ENCODE measurements at regions not wholly inside any gene's neighbourhood (a gene's known extent, or its start where the extent isn't known, plus 50 kb on each side); places are given as distances from the start of the nearest gene placed in this dataset.

DNA sequence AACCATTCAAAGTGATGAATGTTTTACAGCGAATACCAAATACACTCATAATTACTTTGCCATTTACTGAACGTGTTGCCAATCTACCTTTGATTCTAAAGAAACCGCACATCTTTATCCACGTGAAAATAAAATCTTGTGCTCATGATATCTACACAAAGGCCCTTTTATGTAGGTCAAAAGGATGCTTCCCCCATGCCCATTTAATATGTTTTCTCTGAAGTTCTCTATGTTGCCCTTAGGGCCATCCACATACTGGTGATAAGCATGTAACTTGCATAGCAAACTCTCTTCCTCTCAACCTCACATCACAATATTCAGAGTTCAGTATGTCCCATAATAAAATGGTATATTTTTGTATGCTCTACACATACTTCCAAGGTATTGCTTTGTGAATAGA is 380.0 kb upstream of the FIGN start:
- DNase-seq (ENCODE audit: low spot score), result no peak
- intact Hi-C loops (cut with DNase I), result no loop called here

DNA sequence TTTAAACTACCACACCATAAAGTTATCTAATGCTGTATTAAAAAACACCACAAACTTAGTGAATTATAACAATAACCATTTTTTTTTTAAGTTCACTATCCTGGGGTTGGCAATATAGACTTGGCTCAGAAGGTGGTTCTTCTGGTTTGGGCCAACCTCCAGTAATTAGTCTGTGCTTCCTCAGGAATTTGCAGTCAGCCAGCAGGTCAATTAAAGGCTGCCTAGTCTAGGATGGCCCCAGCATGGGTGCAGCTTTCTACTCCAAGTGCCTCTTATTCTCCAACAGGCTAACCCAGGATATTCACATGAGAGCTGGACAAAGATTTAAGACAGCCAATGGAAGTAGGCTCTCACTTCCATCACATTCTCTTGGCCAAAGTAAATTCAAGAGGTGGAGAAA is 379.1 kb upstream of the FIGN start:
- intact Hi-C loops (cut with DNase I), result no loop called here

DNA sequence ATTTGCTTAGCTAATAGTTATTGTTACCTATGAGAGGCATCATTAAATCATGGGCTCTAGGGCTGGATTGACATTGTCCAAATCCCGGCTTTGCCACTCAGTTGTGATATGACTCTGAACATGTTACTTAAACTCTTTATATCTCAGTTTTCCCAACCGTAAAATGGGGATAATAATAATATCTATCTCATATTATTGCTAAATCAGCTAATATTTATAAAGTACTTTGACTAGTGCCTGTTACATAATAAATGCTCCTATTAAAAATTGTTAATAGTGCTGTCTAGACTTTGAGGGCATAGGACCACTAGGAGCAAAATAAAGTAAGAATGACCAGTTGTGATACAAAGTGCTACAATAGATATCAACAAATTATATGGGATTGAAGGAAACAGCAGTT is 376.3 kb upstream of the FIGN start:
- intact Hi-C loops (cut with DNase I), result no loop called here
- no peak for DNase-seq (ENCODE audit: low spot score)

More for the DNA sequence above, 379.1 kb upstream of the FIGN start:
- no peak for DNase-seq (ENCODE audit: low spot score)

DNA sequence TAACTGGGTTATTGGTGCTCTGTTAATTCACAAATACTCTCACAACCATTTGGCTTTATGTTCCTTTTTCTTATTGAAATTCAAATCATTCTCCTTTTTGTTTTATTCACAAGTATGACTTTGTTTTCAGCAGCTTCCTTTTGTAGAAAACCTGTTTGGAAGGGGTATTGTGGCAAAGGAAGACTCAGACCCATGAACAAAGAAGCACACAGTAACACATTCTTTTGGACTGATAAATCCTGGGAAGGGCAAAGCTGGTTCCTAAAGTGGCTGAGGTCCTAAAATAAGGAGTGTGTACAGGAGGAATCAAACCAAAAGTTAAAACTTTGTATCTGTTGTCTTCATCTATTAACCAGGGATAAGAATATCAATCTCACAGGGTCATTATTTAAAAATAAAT is 374.7 kb upstream of the FIGN start:
- intact Hi-C loops (cut with DNase I), result no loop called here

DNA sequence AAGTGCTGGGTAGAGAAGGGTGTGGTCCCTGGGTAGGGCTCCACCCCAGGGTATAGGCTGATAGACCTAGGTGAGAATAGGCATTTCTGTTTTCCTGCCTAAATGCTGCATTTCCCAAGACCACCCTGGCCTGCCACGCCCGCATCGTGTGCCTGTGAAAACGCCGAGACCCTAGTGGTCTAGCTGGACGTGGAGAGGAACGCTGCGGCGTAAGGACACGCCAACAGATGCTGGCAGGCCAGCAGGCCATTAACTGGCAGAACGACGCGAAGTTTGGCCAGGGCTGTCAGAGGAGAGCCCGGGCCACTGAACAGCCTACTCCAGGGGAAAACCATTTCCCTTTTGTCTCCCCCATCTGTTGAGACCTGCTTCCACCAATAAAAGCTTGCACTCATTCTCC is 373.2 kb upstream of the FIGN start:
- DNase-seq (ENCODE audit: low spot score), result no peak
- intact Hi-C loops (cut with DNase I), result no loop called here

More for the DNA sequence above, 374.7 kb upstream of the FIGN start:
- no peak for DNase-seq (ENCODE audit: low spot score)

DNA sequence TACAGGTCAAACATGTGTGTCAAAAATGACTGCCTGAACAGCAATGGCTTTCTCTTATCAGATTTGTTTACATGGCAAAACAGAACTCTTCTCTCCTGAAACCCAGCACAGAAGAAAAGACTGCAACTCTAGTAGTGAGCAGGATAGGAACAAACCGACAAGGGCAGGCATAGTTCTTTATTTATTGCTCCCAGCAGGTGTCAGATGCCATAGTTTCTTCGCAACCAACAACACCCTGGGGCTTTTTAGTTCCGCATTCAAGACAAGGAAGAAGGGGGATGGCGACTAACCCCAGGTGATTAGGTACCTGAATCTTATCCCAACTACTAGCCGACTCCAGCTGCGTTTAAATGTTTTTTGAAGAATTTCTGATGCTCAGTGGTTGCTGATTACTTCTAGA is 367.5 kb upstream of the FIGN start:
- intact Hi-C loops (cut with DNase I), result no loop called here
- DNase-seq (ENCODE audit: low spot score), result no peak

GRCh38 chr2:164102366-164102765 is 366.6 kb upstream of the FIGN start:
- no peak for DNase-seq (ENCODE audit: low spot score)
- intact Hi-C loops (cut with DNase I), result no loop called here

GRCh38 chr2:164091673-164092072 is 355.9 kb upstream of the FIGN start:
- intact Hi-C loops (cut with DNase I), result no loop called here
- DNase-seq (ENCODE audit: low spot score), result no peak

- DNase-seq (ENCODE audit: low spot score), result no peak
- intact Hi-C loops (cut with DNase I), result no loop called here
Measured at GRCh38 chr2:164090533-164090932, 354.7 kb upstream of the FIGN start.

DNA sequence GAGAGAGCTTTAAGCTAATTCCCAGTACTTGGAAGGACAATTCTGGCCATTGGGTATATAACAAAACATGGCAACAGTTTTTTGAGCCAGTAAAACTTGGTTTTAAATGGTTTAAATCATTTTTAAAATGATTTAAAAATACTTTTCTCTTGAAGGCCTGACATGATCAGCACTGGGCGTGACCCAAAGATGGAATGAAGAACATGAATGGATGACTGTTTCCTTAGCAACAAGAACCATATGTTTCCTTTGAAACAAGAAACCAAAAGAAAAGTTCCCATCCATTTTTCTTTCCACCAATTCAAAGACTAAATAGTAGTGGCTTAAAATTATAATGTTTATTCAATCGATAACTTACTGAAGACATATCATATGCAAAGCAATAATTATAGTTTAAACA is 348.3 kb upstream of the FIGN start:
- DNase-seq (ENCODE audit: low spot score), result no peak
- intact Hi-C loops (cut with DNase I), result no loop called here

- DNase-seq (ENCODE audit: low spot score), result no peak
- intact Hi-C loops (cut with DNase I), result no loop called here
Measured at GRCh38 chr2:164080486-164080885, 344.7 kb upstream of the FIGN start.

- DNase-seq (ENCODE audit: low spot score), result no peak
- intact Hi-C loops (cut with DNase I), result no loop called here
Measured at GRCh38 chr2:164079258-164079657, 343.4 kb upstream of the FIGN start.

DNA sequence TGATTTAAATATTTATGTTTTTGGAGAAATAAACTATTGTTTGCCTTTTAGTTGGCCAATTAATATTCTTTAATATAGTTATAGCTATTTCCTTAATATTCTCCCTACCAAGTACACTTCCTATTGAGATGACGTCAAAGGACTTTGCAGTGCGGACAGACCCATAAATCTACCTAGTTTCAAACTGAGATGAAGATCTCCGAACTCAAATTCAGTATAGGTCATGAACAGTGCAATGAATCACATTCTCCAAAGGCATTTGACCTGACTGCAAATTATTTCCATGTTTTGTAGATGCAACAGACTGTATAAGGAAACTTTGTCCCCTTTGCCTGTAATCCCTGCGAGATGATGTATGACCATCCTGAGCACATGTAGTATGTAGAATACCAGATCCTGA is 342.6 kb upstream of the FIGN start:
- intact Hi-C loops (cut with DNase I), result no loop called here
- DNase-seq (ENCODE audit: low spot score), result no peak

- no peak for DNase-seq (ENCODE audit: low spot score)
- intact Hi-C loops (cut with DNase I), result no loop called here
Measured at GRCh38 chr2:164073101-164074074, 337.6 kb upstream of the FIGN start.

DNA sequence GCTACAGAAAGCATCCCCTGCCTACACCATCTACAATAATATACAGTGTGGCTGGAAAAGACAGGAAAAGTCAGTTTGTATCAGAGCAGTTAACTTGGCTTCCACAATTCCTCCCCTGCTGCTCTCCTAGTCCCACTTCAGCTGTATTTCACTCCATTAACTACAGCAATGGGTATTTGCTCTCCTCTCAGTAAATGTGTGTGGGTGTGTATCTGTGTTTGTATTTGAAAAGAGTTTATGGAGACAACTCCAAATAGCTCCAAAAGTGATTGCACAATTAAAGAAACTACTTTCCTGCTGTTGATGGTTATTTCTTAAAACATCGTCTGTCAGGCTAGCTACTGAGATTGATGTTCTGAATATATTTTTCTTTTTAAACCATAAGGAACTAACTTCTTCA is 333.7 kb upstream of the FIGN start:
- no peak for DNase-seq (ENCODE audit: low spot score)
- intact Hi-C loops (cut with DNase I), result no loop called here

GRCh38 chr2:164068063-164068462 is 332.3 kb upstream of the FIGN start:
- intact Hi-C loops (cut with DNase I), result no loop called here
- DNase-seq (ENCODE audit: low spot score), result no peak

DNA sequence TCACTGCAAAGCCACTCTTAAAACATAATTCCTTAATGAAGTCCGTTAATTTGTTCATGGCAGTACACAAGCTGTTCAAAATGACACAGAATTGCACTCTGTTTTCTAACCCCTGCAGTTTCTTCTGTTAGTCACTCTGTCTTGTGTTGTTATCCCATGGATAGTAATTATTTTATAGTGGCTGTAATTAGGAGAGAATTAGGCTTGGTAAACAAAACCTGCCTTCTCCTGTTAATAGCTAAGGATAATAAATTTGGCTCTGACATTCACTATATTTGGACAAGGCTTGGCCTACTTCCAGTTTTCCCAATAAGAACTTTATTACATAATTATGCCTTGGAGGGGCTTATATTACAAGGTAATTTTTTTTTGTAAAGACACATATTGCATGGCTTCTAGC is 330.3 kb upstream of the FIGN start:
- intact Hi-C loops (cut with DNase I), result no loop called here
- no peak for DNase-seq (ENCODE audit: low spot score)

- intact Hi-C loops (cut with DNase I), result no loop called here
- no peak for DNase-seq (ENCODE audit: low spot score)
Measured at GRCh38 chr2:164065038-164065437, 329.2 kb upstream of the FIGN start.

- intact Hi-C loops (cut with DNase I), result no loop called here
- no peak for DNase-seq (ENCODE audit: low spot score)
Measured at GRCh38 chr2:164061129-164061746, 325.4 kb upstream of the FIGN start.

- DNase-seq (ENCODE audit: low spot score), result no peak
- intact Hi-C loops (cut with DNase I), result no loop called here
Measured at GRCh38 chr2:164060031-164060430, 324.2 kb upstream of the FIGN start.

- no peak for DNase-seq (ENCODE audit: low spot score)
- intact Hi-C loops (cut with DNase I), result no loop called here
Measured at GRCh38 chr2:164055623-164056022, 319.8 kb upstream of the FIGN start.

Data from posterior vena cava (tissue), 2 donors.